HG03064 (cell line): ENCODE measurements at regions not wholly inside any gene's neighbourhood (a gene's known extent, or its start where the extent isn't known, plus 50 kb on each side); places are given as distances from the start of the nearest gene placed in this dataset.

Source experiments
- ATAC-seq: cut with Tn5 transposase; IDR thresholded peaks from one replicate; pipeline ENCODE4 v1.9.1; 2021; ENCODE audit warnings: low read depth; ENCODE audit not compliant: unreplicated experiment

DNA sequence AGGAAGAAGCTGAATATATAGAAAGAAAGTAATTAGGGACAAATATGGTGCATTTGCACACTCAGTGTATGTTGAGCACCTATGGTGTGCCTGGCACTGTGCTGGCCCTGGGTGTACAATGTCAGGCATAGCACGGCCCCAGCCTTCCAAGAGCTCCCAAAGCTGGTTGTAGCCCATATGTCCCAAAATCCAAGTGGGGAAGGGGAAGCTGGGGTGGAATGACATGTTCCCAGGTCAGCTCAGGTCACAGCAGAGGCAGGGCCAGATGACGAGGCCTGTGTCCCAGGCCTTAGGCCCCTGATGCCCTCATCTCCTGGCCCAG is 170.0 kb downstream of the VEGFA start:
- ATAC-seq: no peak

DNA sequence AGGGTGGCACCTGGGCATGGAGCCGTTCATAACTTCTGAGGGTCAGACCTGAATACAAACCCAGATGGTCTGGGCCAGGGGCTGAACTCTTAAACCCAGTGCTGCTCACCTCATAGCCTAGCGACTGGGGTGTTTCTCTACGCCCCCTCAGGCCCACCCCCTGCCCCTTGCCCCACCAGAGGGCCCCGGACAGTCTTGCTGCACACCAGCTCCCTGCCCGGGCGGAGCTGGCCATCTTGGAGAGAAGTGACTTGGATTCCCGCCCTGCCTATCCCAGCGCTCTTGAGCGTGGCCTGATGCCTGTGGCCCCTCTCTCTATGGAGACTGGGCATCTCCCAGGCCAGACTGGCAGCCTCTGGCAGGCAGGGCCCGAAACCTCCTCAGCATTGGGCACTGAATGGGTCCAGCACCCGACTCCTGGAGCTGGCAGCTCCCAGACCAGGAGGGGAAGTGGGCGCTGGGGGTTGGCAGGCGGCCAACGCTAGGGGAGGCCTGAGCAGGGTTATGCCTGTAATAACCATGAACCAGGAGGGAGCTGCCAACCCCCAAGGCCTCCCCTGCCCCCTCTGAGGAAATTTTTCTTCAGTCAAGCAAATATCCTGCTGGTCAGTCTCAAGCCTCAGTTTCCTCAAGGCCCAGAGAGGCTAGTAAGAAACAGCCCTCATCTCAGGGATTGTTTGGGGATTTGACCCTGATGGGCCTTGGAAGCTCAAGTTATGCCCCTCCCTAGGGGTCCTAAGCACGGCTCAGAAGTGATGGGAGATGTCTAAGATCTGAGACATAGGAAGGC is 169.5 kb downstream of the VEGFA start:
- no peak for ATAC-seq

DNA sequence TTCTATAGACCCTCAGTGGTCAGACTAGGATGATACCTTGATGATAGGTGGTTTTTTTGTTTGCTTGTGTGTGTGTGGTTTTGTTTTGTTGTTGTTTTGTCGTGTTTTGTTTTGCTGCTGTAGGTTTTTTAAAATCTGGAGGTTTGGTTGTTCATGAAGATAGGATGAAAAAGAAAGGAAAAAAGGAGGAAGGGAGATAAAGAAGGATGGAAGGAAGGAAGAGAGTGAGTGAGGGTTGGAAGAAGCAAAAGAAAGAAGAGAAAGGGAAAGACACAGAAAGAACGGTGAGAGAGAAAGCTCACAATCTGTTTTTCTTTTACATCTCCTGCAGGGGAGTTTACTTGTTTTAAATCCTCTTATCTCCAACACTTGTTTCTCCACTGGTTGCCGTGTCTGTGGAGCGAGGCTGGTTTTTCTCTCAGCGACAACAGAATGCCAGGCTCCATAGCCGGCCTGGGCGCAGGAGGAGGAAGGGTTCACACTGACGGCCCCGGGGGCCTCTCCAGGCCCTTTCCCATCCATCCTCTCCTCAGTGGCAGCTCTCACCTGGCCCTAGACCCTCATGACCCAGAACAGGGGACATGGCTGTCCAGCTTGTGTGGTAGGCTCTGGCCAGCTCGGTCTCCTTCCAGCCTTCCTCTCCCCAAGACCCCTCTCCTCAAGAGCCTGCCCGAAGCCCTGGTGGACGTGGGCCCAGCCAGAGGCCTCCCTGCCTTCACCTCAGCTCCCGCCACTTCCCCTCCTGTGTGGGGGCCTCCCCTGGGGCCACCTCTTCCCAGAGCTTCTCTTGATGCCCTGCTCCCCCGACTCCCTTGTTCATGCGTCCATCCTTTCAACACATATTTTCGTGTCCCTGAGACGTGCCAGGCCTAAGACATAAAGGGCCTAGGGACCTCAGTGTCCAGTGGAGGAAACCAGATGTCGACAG is 168.4 kb downstream of the VEGFA start:
- ATAC-seq: no peak

DNA sequence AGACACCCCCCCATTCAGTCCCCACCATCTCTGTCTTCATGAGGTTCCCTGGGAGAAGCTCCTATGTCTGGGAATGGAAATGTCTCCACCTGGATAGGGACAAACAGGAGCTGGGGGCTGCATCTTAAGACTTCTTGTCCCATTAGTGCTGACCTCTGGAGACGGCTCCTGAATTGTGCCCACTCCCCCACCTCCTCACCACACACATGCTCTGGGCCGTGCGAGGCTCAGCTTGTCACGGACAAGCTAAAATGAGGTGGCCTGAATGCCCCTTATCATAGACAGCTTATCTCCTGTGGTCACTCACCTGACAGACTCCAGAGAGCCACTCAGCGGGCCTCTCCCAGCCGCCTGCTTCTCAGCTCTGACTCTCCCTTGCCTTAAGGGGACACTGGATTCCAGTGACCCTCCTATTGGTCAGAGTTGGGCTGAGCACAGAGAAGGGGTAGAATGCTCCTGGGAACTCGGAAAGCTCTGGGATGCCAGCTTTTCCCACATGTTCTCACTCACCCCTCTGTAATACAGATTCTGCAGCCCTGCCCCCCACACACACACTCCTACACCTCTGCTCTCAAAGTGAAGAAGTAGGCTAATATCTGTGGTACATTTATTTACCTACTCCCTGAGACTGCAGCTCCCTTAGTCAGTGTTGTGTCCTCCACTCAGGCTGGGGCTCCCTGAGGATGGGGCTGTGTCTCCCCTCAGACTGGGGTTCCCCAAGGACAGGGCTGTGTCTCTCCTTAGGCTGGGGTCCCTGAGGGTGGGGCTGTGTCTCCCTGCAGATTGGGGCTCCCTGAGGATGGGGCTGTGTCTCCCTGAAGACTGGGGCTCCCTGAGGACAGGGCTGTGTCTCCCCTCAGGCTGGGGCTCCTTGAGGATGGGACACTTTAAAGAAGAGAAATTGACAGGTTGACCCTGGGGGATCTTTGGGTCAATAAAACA is 167.5 kb downstream of the VEGFA start:
- ATAC-seq: no peak

DNA sequence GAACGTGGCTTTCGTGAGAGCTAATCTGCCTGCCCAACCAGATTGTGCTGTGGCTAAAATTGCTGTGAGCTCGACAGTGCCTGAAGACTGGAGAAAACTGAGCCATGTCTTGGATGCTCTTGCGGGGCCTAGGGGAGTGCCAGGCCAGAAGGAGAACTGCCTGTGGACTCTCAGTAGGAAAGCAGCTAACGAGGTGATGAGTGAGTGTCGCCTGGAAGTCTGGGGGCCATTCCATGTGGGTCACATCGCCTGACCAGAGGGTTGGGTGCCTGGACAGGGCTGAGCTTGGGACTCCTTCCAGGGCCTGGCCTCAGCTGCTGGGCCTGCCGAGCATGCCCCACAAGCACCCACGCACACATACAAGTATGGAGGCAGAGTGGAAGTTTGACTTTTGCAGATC is 166.5 kb downstream of the VEGFA start:
- ATAC-seq: no peak

DNA sequence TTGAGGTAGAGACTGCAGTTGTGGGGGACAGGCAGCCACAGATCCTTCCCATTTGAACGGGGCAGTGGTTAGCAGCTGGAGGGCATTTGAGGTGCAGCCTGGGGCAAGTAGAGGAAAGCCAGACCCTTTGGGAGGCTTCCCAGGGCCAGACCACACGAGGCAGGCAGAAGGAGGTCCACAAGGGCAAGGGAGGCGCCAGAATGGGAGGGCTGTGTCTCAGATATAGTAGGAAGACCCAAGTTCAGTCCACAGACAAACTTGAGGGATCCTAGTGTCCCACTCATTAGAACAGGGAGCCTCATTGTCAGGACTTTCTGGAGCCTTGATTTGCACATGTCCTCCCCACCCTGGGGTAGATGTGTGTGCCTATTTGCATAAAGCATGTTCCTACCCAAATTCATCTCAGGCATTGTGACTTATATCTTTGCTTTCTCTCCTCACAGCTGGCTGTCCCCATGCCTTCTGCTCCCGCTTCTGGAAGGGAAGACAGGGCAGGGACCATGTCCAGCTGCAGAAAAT is 166.0 kb downstream of the VEGFA start:
- no peak for ATAC-seq

DNA sequence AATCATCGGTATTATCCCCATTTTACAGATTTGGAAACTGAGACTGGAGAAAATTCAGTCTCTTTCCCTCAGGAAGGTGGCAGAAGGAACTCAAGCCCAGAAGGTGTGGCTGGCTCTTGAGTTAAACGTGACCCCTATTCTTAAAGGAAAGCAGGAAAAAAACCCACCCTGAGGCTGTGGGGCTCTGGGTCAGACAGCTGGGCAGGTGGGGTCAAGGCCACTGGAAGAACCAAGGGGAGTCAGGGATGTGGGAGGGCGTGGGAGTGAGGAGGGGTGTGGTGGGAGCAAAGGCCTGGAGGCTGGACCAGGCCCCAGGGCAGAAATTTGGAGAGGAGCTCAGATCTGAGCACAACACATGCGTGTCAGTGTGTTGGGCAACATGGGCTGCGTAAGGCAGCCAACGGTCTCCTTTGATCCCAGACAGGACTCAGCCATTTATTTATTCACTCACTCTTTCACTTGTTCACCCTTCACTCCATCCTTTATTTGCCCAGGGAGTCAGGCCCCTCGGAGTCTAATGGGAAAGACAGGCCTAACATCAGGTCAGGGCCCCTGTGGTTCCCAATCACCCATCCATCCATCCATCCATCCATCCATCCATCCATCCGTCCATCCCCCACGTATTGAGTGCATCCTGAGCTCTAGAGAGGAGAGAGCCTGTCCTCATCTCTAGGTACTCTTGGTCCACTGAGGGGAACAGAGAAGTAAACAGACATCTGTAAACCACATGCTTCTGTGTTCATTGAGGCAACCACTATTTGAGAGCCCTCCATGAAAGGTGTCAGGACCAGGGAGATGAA is 165.0 kb downstream of the VEGFA start:
- no peak for ATAC-seq

DNA sequence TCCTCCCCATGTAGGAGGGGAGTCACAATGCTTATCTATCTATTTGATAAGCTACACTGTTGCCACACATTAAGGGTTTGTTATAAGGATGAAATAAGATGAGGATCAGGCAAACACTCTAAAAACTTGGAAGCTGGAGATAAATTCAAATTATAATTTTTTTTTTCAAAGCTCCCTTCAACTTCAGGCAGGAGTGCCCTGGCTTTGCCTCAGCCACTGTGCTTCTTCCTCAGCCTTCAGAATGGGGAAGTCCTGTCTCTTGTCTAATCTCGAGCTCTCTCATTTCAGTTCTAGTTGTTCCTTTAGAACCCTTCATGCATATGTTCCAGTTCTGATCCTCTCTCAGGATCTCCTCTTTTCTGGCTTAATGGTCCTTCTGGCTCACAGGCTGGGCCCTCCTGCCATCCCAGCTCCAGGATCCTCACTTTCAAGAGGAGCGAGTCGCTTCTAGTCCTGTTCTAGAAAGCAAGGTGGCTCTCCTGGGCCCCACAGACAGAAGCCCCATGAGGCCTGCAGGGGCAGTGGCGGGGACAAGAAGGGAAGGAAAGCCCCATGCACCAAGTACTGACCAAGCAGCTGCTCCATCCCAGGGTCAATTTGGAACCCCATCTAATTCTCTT is 164.3 kb downstream of the VEGFA start:
- ATAC-seq: no peak

DNA sequence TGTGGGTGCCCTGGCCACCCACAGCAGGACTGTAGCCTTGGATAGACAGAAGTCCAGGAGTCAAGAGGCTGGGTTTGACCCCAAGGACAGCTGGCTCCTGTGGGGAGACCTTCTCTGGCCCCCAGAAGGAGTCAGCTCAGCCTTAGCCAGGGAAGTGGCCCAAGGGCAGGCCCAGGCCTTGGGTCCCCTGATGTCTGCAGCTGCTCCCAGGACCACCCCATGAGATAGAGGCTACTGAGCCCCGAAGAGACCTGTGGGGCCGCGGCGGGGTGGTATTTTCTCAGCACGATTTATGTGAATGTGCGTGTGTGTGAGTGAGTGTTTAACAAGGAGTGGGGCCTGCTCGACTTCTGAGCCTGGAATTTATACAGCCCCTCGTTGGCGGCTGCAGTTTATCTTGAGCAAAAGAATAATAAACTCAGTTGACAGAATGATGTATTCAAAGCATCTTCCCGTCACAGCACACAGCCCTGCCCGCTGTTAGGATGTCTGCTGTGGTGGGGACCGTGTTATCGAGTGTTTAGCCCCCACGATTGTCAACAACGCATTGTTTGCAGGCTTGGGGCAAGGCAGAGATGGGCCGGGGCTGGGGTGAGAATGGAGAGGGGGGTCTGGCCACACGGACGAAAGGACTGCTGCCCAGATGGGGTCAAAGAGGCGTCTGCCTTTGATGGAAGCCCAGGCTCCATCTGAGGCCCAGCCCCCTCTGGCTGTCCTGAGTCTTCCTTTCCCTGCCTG is 163.3 kb downstream of the VEGFA start:
- no peak for ATAC-seq

DNA sequence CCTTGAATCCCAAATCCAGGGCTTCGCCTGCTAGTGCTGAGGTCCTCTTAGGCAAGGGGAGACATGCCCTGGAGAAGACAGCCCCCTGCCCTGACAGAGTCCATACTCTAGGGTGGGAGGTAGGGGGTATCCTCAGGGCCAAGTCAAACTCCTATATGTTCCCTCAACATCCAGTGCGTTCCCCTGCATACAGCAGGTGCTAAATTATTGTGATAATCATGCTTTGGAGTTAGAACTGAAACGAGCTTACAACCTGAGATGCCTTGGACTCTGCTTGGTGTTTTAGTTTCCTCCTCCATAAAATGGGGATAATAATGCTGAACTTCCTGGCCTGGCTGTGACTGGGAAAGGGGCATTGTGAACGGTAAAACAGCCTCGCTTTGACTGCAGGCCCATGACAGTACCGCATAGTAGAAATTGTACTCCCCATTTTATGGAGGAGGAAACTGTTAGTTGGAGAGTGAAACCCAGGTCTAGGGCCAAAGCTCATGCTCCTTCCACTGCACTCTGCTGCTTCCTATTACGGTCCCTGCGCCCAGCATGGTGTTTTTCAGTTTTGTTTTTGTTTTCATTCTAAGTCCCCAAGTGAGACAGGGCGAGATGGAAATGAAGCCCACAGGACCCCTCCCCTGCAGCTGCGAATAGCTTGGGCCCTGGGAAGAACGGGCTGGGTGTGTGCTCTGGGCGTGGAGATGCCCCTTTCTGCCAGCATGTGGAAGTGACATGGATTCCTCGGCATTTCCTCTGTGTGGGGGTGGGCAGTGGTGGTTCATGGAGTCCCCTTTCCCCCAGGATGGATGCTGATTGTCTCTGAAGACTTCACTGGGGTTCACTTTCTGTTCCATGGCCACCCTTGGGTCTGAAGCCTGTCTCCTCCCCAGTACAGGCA is 162.5 kb downstream of the VEGFA start:
- no peak for ATAC-seq

DNA sequence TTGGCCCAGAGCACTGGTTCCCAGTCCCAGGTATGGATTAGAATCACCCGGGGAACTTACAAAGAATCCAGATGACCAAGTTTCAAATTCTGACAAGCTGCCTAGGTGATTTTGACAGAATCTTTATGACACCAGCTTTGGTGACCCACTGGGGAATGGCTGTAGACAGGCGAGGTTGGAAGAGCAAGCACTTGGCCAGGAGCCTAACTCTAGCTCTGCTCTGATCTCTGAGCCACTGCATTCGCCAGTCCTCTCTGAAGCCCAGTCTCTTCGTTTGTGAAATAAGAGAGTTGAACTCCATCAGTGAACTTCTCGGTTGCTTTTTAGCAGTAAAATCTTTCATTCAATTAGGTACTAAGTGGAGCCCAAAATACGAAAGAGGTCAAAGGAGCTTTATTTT is 161.2 kb downstream of the VEGFA start:
- no peak for ATAC-seq

DNA sequence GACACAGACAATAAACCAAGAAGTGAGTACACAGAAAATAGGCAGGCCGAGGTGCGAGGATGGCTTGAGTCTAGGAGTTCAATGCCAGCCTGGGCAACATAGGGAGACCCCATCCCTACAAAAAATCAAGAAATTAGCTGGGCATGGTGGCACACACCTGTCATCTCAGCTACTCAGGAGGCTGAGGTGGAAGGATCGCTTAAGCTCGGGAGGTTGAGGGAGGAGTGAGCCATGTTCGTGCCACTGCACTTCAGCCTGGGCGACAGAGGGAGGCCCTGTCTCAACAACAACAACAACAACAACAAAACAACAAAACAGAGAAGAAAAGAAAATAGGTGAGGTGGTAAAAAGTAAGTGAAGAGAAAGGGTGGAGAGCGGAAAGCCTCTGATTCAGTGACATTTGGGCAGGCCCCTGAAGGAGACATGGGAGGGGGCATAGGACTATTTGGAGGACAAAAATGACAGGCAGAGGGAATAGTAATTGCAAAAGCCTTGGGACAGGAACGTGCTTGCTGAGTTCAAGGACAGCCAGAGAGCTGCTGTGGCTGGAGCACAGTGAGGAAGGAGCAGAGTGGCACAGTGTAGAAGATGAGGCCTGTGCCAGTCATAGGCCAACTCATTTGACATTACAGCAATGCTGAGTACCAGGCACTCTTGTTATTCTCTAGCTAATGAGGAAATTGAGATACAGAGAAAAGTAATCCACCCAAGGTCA is 160.6 kb downstream of the VEGFA start:
- ATAC-seq: no peak

DNA sequence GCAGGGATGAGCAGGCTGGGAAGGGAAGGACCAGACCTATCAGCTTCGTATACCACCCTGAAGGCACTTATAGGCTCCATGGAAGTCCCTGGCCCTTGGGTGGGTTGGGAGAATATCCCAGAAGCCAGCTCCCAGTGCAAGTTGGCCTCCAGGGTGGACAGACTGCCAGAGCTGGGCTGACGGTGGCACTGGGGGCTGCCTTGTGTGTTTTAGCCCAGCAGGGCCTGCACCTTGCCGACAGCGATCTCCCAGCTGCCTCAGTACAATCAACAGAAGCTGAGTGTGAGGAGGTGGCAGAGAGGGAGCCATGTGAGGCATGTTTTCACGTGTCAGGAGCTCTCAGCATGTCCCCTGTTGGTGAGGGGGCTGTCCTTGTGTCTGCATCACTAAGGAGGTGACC is 159.5 kb downstream of the VEGFA start:
- ATAC-seq: no peak

DNA sequence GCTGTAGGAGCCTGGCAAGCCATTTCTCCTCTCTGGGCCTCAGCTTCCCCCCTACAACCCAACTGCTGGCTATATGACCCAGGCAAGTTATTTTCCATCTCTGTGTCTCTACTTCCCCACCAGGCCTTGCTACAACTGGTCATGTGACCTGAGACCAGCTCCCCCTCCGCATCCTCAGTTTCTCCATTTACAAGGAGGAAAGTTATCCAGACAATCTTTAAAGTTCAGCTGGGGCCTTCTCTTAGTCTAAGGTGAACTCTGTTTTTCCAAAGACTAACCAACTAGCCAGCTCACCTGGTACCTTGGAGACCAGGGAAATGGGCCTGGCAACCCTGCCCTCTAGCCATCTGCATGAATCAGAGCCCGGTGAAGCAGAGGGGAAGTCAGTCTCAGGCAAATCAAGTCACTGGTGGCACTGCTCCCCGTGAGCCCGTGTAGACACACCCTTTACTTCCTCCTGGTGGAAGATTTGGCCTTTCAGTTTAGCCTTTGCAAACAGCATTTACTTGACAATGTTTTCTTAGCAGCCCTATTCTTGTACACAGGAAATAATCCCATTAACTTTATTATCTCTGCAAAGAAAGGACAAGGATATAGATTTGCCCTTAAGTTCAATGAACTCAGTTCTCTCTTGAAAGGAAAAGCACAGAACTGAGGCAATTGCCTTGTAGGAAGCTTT is 157.7 kb downstream of the VEGFA start:
- ATAC-seq: no peak

DNA sequence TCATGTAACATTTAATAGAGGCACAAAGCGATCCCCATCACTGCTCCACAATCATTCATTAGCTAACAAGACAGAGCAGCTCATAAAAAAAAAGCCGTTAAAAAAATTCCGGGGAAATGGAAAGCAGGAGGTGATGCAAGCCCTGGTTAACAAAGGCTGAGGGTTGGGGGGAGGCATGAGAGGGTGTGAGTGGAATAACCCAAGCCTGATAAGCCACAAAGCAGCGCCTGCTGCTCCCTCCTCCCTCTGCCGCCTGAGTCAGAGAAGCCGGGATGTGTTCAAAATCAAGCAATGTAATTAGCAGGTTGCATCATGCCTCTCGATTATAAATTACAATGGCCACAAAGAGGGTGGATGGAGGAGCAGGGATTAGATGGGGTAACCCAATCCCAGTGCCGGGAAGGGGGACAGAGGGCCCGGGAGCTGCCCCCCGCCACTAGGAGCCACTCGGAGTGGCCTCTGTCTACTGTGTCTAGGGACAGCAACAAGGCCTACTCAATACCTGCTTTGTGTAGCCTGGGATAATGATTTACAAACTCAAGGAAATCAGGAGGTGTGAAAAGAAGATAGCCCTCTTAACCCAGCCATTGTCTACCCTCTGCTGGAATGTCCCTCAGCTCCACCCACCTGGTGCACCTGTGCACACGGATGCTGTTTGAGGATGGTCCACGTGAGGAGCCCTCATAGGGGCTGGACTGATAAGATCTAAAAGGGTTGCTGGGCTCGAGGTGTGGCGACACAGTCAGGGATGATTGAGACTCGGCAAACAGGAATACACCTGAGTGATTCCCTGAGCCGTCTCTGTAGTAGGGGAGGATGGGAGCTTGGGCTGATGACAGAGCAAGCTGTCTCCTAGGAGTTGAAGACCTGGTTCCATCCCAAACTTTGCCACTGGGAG is 156.9 kb downstream of the VEGFA start:
- no peak for ATAC-seq
